SW 1271 (cell line): ENCODE measurements at regions not wholly inside any gene's neighbourhood (a gene's known extent, or its start where the extent isn't known, plus 50 kb on each side); places are given as distances from the start of the nearest gene placed in this dataset.
"Not testable (repeated sequence)": the region's sequence is repeated elsewhere in the genome, so short reads cannot be mapped to it uniquely, and the experiment has no call there.

Experiments used
- DNase-seq, 2 experiments: peaks; one replicate each; lab custom pipeline; 2025; lab: John Stamatoyannopoulos, UW

GRCh38 chr5:159642379-159642778 is 273.9 kb upstream of the ADRA1B start:
- DNase-seq, result no peak

GRCh38 chr5:159644053-159644452 is 272.2 kb upstream of the ADRA1B start:
- DNase-seq, result no peak

- no peak for DNase-seq
These were observed 271.0 kb upstream of the ADRA1B start for GRCh38 chr5:159645179-159645846.

GRCh38 chr5:159650803-159651202 is 265.5 kb upstream of the ADRA1B start:
- no peak for DNase-seq

GRCh38 chr5:159655757-159656409 is 260.4 kb upstream of the ADRA1B start:
- no peak for DNase-seq

- no peak for DNase-seq
These were observed 259.0 kb upstream of the ADRA1B start for GRCh38 chr5:159657298-159657697.

- no peak for DNase-seq
These were observed 258.5 kb upstream of the ADRA1B start for GRCh38 chr5:159657771-159658170.

GRCh38 chr5:159658266-159658925 is 257.9 kb upstream of the ADRA1B start:
- DNase-seq, result no peak

- no peak for DNase-seq
These were observed 255.9 kb upstream of the ADRA1B start for GRCh38 chr5:159660401-159660800.

GRCh38 chr5:159663986-159664385 is 252.3 kb upstream of the ADRA1B start:
- DNase-seq, result no peak

GRCh38 chr5:159667286-159667685 is 249.0 kb upstream of the ADRA1B start:
- DNase-seq, result no peak

- DNase-seq, result no peak
These were observed 247.7 kb upstream of the ADRA1B start for GRCh38 chr5:159668556-159668955.

GRCh38 chr5:159669559-159669958 is 246.7 kb upstream of the ADRA1B start:
- DNase-seq, result no peak

- DNase-seq, result no peak
These were observed 244.4 kb upstream of the ADRA1B start for GRCh38 chr5:159671886-159672285.

- no peak for DNase-seq
These were observed 242.7 kb upstream of the ADRA1B start for GRCh38 chr5:159673538-159673937.

- DNase-seq, result no peak
These were observed 237.5 kb upstream of the ADRA1B start for GRCh38 chr5:159678657-159679392.

- DNase-seq, result no peak
These were observed 236.2 kb upstream of the ADRA1B start for GRCh38 chr5:159680095-159680494.

GRCh38 chr5:159681661-159682060 is 234.6 kb upstream of the ADRA1B start:
- no peak for DNase-seq

GRCh38 chr5:159682623-159683022 is 233.7 kb upstream of the ADRA1B start:
- DNase-seq, result peak in 1 of 2 experiments; percentile 11

GRCh38 chr5:159687892-159688291 is 228.4 kb upstream of the ADRA1B start:
- not testable (repeated sequence) for DNase-seq

- DNase-seq, result no peak
These were observed 220.5 kb upstream of the ADRA1B start for GRCh38 chr5:159695741-159696294.

- no peak for DNase-seq
These were observed 218.8 kb upstream of the ADRA1B start for GRCh38 chr5:159697530-159697929.
